ENCODE measurements at regions not wholly inside any gene's neighbourhood (a gene's known extent, or its start where the extent isn't known, plus 50 kb on each side); places are given as distances from the start of the nearest gene placed in this dataset.

GRCh38 chr1:213692321-213692720 is 295.5 kb upstream of the PROX1 start:
- TF ChIP-seq SP1 (IDR thresholded peaks at IDR 0.05) (no peak), FOXM1 (IDR thresholded peaks at IDR 0.05; ENCODE audit: borderline replicate concordance) (no peak), BHLHE40 (IDR thresholded peaks at IDR 0.05; ENCODE audit: borderline replicate concordance) (no peak), FOXA1 (IDR thresholded peaks at IDR 0.05) (no peak), ZNF384 (IDR thresholded peaks at IDR 0.05) (no peak), HDGF (IDR thresholded peaks at IDR 0.05; ENCODE audit: borderline replicate concordance) (no peak), LEF1 (IDR thresholded peaks at IDR 0.05; ENCODE audit: borderline replicate concordance) (no peak)
